Endothelial cell (in vitro differentiated cells): ENCODE measurements at regions not wholly inside any gene's neighbourhood (a gene's known extent, or its start where the extent isn't known, plus 50 kb on each side); places are given as distances from the start of the nearest gene placed in this dataset.

ENCODE experiments used
- DNase-seq: peaks from one replicate; pipeline ENCODE4 v3.0.0; 2021; ENCODE audit warnings: low spot score
- H3K27ac Mint-ChIP-seq: one replicate; pipeline ENCODE4 v1.8.0; 2021; ENCODE audit warnings: mixed read lengths, inconsistent platforms; ENCODE audit not compliant: unreplicated experiment
- H3K27me3 Mint-ChIP-seq: one replicate; pipeline ENCODE4 v1.8.0; 2021; ENCODE audit warnings: mild to moderate bottlenecking, moderate library complexity, mixed read lengths, inconsistent platforms; ENCODE audit not compliant: unreplicated experiment
- H3K36me3 Mint-ChIP-seq: one replicate; pipeline ENCODE4 v1.8.0; 2021; ENCODE audit warnings: mild to moderate bottlenecking, low read depth, mixed read lengths, inconsistent platforms; ENCODE audit not compliant: unreplicated experiment
- H3K4me1 Mint-ChIP-seq: one replicate; pipeline ENCODE4 v1.8.0; 2021; ENCODE audit warnings: mild to moderate bottlenecking, mixed read lengths, inconsistent platforms; ENCODE audit not compliant: unreplicated experiment
- H3K4me3 Mint-ChIP-seq: one replicate; pipeline ENCODE4 v1.8.0; 2021; ENCODE audit warnings: mild to moderate bottlenecking, mixed read lengths, inconsistent platforms; ENCODE audit not compliant: unreplicated experiment
- H3K9me3 Mint-ChIP-seq: one replicate; pipeline ENCODE4 v1.8.0; 2021; ENCODE audit warnings: mixed read lengths, inconsistent platforms; ENCODE audit not compliant: unreplicated experiment
- TF ChIP-seq, protein P1 (sequence below): fragments of 200-600 bp; sonication (generic); IDR thresholded peaks from one replicate; pipeline ENCODE4 v1.5.0; 2021; ENCODE audit warnings: antibody characterized with exemption; ENCODE audit not compliant: unreplicated experiment

DNA sequence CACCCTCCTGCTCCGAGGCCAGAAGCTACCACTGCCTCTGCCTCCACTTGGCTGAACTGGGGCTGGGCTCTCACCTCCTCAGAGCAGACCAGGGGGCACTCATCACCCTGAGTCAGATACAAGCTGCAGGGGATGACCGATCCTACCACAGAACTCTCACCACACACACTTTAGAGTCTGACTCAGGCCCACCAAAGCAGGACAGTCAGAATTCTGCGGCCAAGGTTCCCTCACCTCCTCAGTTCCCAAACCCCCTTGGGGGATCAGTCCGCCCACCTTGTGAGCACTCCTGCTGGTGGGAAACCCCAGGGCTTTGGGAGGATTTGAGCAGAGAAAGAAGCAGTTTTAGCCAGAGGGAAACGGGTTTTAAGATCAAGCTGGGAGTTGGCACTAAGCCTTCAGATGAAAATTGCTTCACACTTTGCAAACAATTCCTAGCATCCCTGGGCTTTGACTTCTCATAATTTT lies 587.8 kb upstream of the JAG1 start:
- TF ChIP-seq, protein P1, sequence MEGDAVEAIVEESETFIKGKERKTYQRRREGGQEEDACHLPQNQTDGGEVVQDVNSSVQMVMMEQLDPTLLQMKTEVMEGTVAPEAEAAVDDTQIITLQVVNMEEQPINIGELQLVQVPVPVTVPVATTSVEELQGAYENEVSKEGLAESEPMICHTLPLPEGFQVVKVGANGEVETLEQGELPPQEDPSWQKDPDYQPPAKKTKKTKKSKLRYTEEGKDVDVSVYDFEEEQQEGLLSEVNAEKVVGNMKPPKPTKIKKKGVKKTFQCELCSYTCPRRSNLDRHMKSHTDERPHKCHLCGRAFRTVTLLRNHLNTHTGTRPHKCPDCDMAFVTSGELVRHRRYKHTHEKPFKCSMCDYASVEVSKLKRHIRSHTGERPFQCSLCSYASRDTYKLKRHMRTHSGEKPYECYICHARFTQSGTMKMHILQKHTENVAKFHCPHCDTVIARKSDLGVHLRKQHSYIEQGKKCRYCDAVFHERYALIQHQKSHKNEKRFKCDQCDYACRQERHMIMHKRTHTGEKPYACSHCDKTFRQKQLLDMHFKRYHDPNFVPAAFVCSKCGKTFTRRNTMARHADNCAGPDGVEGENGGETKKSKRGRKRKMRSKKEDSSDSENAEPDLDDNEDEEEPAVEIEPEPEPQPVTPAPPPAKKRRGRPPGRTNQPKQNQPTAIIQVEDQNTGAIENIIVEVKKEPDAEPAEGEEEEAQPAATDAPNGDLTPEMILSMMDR: no peak
- DNase-seq: no peak
- H3K27me3 Mint-ChIP-seq: no peaks in the 10 kb centered on the region
- no peaks in the 10 kb centered on the region for H3K36me3 Mint-ChIP-seq
- no peaks in the 10 kb centered on the region for H3K4me1 Mint-ChIP-seq
- H3K27ac Mint-ChIP-seq: no peak overlapping the region
- H3K9me3 Mint-ChIP-seq: no peaks in the 10 kb centered on the region
- H3K4me3 Mint-ChIP-seq: no peak overlapping the region

DNA sequence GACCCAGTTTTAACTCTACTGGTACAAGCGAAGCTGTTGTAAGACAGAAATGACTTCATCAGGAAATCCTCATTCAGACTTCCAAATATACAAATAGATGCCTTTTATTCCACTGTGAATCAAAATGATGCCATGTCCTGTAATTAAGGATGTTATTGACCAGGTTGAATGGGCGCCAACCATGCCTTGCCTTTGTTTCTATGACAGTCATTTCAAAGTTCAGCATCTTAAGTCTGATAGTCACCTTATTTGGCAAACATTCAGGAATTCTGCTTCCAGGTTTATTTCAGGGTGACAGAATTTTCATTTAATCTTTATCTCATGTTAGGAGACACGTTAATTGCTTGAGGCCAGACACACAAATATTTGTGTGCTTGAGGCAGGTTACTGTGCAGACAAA lies 592.8 kb upstream of the JAG1 start:
- TF ChIP-seq, protein P1: no peak
- no peaks in the 10 kb centered on the region for H3K9me3 Mint-ChIP-seq
- no peak overlapping the region for H3K4me3 Mint-ChIP-seq
- H3K27ac Mint-ChIP-seq: no peak overlapping the region
- H3K4me1 Mint-ChIP-seq: peaks cover 7% of the 10 kb centered on the region
- no peak for DNase-seq
- no peaks in the 10 kb centered on the region for H3K36me3 Mint-ChIP-seq
- H3K27me3 Mint-ChIP-seq: no peaks in the 10 kb centered on the region

DNA sequence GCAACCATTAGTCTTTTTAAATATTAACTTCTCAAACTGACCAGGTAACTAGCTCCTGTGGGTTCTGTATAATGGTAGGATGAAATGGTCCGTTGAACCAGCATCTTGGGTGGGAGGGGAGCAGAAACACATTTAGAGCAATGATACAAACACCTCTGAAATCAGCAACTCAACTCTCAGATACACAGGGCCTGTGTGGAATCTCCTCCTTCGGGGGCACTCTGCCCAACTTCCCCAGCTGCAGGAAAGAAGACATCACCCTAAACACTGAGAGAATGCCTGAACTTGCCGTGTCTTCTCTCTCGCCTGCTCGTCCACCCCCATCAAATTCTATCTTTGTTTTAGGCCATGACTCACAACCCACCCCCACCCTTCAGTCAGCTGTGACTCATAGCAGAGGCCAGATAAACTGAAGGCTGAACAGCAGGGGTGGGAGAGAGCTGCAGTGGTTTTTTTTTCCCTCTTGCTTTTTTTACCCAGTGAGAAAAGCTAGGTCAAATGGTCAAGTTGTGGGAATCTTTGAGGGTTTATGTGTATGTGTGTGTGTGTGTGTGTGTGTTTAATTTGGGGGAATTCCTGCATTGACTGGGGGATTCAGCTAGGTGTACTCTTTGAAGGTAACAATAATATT lies 593.4 kb upstream of the JAG1 start:
- no peak overlapping the region for H3K4me3 Mint-ChIP-seq
- TF ChIP-seq, protein P1: no peak
- DNase-seq: no peak
- H3K27ac Mint-ChIP-seq: no peak overlapping the region
- peaks cover 7% of the 10 kb centered on the region for H3K4me1 Mint-ChIP-seq
- H3K36me3 Mint-ChIP-seq: no peaks in the 10 kb centered on the region
- H3K27me3 Mint-ChIP-seq: no peaks in the 10 kb centered on the region
- H3K9me3 Mint-ChIP-seq: no peaks in the 10 kb centered on the region

DNA sequence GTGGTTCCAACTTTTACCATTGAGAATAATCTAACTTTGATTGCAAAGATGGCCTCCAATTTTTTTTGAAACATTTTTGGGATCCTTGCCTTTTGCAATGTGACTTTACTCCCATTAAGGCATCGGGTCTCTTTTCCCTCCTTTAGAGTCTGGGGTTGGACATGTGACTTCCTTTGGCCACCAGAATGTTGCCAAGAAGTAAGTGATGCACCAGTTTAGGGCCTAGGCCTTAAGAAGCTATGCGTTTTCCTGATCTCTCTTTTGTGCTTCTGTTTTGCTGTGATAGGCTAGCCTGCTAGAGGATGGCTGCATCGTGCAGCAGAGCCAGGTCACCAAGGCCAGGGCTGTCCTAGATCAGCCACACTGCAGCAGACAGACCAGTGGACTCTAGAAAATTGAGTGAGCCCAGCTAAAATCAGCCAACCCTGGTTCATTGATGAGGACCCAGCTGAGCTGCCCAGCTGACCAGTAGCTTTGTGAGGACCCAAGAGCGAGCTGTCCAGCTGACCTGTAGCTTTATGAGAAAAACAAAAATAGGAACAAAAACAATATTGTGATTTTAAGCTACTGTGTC lies 594.0 kb upstream of the JAG1 start:
- Mint-ChIP-seq H3K4me1 (peaks cover 7% of the 10 kb centered on the region), H3K9me3 (no peaks in the 10 kb centered on the region), H3K4me3 (no peak overlapping the region), H3K27me3 (no peaks in the 10 kb centered on the region), H3K36me3 (no peaks in the 10 kb centered on the region), H3K27ac (no peak overlapping the region)
- no peak for DNase-seq
- TF ChIP-seq, protein P1: no peak

DNA sequence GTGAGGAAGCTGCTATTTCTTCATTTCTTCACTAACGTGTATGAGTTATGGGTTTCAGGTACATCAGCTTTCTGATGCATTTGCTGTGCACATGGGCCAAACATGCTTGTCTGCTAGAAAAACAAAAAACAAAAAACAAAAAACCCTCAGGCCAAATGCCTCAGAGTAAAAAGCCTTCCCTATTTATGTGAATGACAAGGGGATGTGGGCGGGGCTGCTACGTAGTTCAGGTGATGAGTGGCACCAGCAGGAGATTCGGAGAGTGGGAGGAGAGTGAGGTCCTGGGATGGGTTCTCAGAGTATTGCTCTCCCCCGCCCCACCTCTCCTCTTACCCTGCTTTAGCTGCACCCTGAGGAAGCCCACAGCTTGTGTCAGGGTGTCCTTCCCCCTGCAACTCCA lies 596.8 kb upstream of the JAG1 start:
- no peaks in the 10 kb centered on the region for H3K27me3 Mint-ChIP-seq
- H3K4me1 Mint-ChIP-seq: peaks cover 7% of the 10 kb centered on the region
- no peak overlapping the region for H3K27ac Mint-ChIP-seq
- TF ChIP-seq, protein P1: no peak
- H3K9me3 Mint-ChIP-seq: no peaks in the 10 kb centered on the region
- no peak overlapping the region for H3K4me3 Mint-ChIP-seq
- DNase-seq: no peak
- H3K36me3 Mint-ChIP-seq: no peaks in the 10 kb centered on the region
